Cardiac fibroblast (primary cell): ENCODE measurements at regions not wholly inside any gene's neighbourhood (a gene's known extent, or its start where the extent isn't known, plus 50 kb on each side); places are given as distances from the start of the nearest gene placed in this dataset.
"Not testable (repeated sequence)": the region's sequence is repeated elsewhere in the genome, so short reads cannot be mapped to it uniquely, and the experiment has no call there.

ENCODE experiments used
- DNase-seq, 2 donors: peaks; one replicate each; pipeline versions ENCODE4 v3.0.0 to v3.0.0-alpha.2; 2010; ENCODE audit warnings: low read depth in 2 of 2
- H3K4me3 ChIP-seq, 2 donors: replicated peaks in 1 of 2; 1 replicate in 1 of 2; 2 replicates in 1 of 2; pipeline ENCODE4 v1.5.1; 2011; ENCODE audit warnings: low read depth in 2 of 2, low read length in 2 of 2, mild to moderate bottlenecking in 2 of 2, moderate library complexity in 1 of 2
- CTCF ChIP-seq: IDR thresholded peaks from one replicate; pipeline ENCODE4 v1.5.1; 2011; ENCODE audit warnings: low read depth, mild to moderate bottlenecking, low read length, inconsistent platforms

- DNase-seq: no peak
- no peak overlapping the region for H3K4me3 ChIP-seq
- TF ChIP-seq CTCF: no peak
These were observed 298.2 kb downstream of the RPAP3 start for GRCh38 chr12:47407463-47408129.

- H3K4me3 ChIP-seq: no peak overlapping the region
- no peak for TF ChIP-seq CTCF
- DNase-seq: no peak
These were observed 302.1 kb downstream of the RPAP3 start for GRCh38 chr12:47403681-47404080.

- not testable (repeated sequence) for DNase-seq, H3K4me3 ChIP-seq
These were observed 304.6 kb downstream of the RPAP3 start for GRCh38 chr12:47401196-47401595.

- no peak for TF ChIP-seq CTCF
- DNase-seq: peak in 1 of 2 donors; percentile 17
- H3K4me3 ChIP-seq: no peak overlapping the region
These were observed 305.6 kb downstream of the RPAP3 start for GRCh38 chr12:47400266-47400665.

- peak; percentile 72 for TF ChIP-seq CTCF
- H3K4me3 ChIP-seq: no peak overlapping the region
- DNase-seq: peak; percentile 84
These were observed 308.1 kb downstream of the RPAP3 start for GRCh38 chr12:47397664-47398281.

- no peak for TF ChIP-seq CTCF
- peak in 1 of 2 donors; percentile 9 for DNase-seq
- no peak overlapping the region for H3K4me3 ChIP-seq
These were observed 308.7 kb downstream of the RPAP3 start for GRCh38 chr12:47396902-47397663.

- DNase-seq: peak in 1 of 2 donors; percentile 41
- no peak for TF ChIP-seq CTCF
- H3K4me3 ChIP-seq: no peak overlapping the region
These were observed 311.8 kb downstream of the RPAP3 start for GRCh38 chr12:47394070-47394469.
